ENCODE measurements at regions not wholly inside any gene's neighbourhood (a gene's known extent, or its start where the extent isn't known, plus 50 kb on each side); places are given as distances from the start of the nearest gene placed in this dataset.

- Histone ChIP-seq H3K4me2 (no peak overlapping the region), H4K20me1 (ENCODE audit: insufficient read depth) (no peaks in the 10 kb centered on the region), H3K36me3 (ENCODE audit: insufficient read depth) (no peaks in the 10 kb centered on the region), H3K27ac (no peak overlapping the region), H3K27me3 (ENCODE audit: insufficient read depth, low read depth) (no peaks in the 10 kb centered on the region), H3K4me3 (IDR thresholded peaks at IDR 0.05; ENCODE audit: insufficient read depth, low read depth, low read length) (no peak overlapping the region), H3K79me2 (ENCODE audit: insufficient read depth, low read depth) (no peaks in the 10 kb centered on the region), H3K4me1 (ENCODE audit: low read depth, poor library complexity, severe bottlenecking) (peaks cover 13% of the 10 kb centered on the region), H2AFZ (ENCODE audit: low read depth) (no peak overlapping the region), H3K9ac (no peak overlapping the region)
- peak; percentile 55 for TF ChIP-seq CTCF (conservative IDR thresholded peaks at IDR 0.05; ENCODE audit: low read depth, low read length)
Observed at GRCh38 chr10:27369880-27370279, 129.3 kb upstream of the ACBD5 start.

GRCh38 chr10:27368706-27369105 is 128.1 kb upstream of the ACBD5 start:
- H3K79me2 ChIP-seq (ENCODE audit: insufficient read depth, low read depth): no peaks in the 10 kb centered on the region
- TF ChIP-seq CTCF (conservative IDR thresholded peaks at IDR 0.05; ENCODE audit: low read depth, low read length): no peak
- H3K4me3 ChIP-seq (IDR thresholded peaks at IDR 0.05; ENCODE audit: insufficient read depth, low read depth, low read length): no peak overlapping the region
- no peaks in the 10 kb centered on the region for H3K36me3 ChIP-seq (ENCODE audit: insufficient read depth)
- H2AFZ ChIP-seq (ENCODE audit: low read depth): no peak overlapping the region
- H3K4me2 ChIP-seq: no peak overlapping the region
- no peak overlapping the region for H3K27ac ChIP-seq
- H3K27me3 ChIP-seq (ENCODE audit: insufficient read depth, low read depth): no peaks in the 10 kb centered on the region
- no peaks in the 10 kb centered on the region for H4K20me1 ChIP-seq (ENCODE audit: insufficient read depth)
- peaks cover 16% of the 10 kb centered on the region for H3K4me1 ChIP-seq (ENCODE audit: low read depth, poor library complexity, severe bottlenecking)
- no peak overlapping the region for H3K9ac ChIP-seq

GRCh38 chr10:27366769-27367168 is 126.2 kb upstream of the ACBD5 start:
- H4K20me1 ChIP-seq (ENCODE audit: insufficient read depth): no peaks in the 10 kb centered on the region
- no peak overlapping the region for H2AFZ ChIP-seq (ENCODE audit: low read depth)
- no peak overlapping the region for H3K9ac ChIP-seq
- H3K36me3 ChIP-seq (ENCODE audit: insufficient read depth): no peaks in the 10 kb centered on the region
- TF ChIP-seq CTCF (conservative IDR thresholded peaks at IDR 0.05; ENCODE audit: low read depth, low read length): no peak
- no peak overlapping the region for H3K4me2 ChIP-seq
- no peaks in the 10 kb centered on the region for H3K27me3 ChIP-seq (ENCODE audit: insufficient read depth, low read depth)
- peaks cover 16% of the 10 kb centered on the region for H3K4me1 ChIP-seq (ENCODE audit: low read depth, poor library complexity, severe bottlenecking)
- no peak overlapping the region for H3K4me3 ChIP-seq (IDR thresholded peaks at IDR 0.05; ENCODE audit: insufficient read depth, low read depth, low read length)
- H3K79me2 ChIP-seq (ENCODE audit: insufficient read depth, low read depth): no peaks in the 10 kb centered on the region
- H3K27ac ChIP-seq: no peak overlapping the region

GRCh38 chr10:27364028-27364427 is 123.4 kb upstream of the ACBD5 start:
- Histone ChIP-seq H3K4me1 (ENCODE audit: low read depth, poor library complexity, severe bottlenecking) (peaks cover 20% of the 10 kb centered on the region), H3K79me2 (ENCODE audit: insufficient read depth, low read depth) (no peaks in the 10 kb centered on the region), H3K9ac (no peak overlapping the region), H4K20me1 (ENCODE audit: insufficient read depth) (no peaks in the 10 kb centered on the region), H3K4me3 (IDR thresholded peaks at IDR 0.05; ENCODE audit: insufficient read depth, low read depth, low read length) (no peak overlapping the region), H3K27me3 (ENCODE audit: insufficient read depth, low read depth) (no peaks in the 10 kb centered on the region), H3K4me2 (no peak overlapping the region), H2AFZ (ENCODE audit: low read depth) (no peak overlapping the region), H3K36me3 (ENCODE audit: insufficient read depth) (no peaks in the 10 kb centered on the region), H3K27ac (no peak overlapping the region)
- TF ChIP-seq CTCF (conservative IDR thresholded peaks at IDR 0.05; ENCODE audit: low read depth, low read length): no peak
